Left ventricle myocardium inferior (tissue), 1 donor: ENCODE measurements at regions not wholly inside any gene's neighbourhood (a gene's known extent, or its start where the extent isn't known, plus 50 kb on each side); places are given as distances from the start of the nearest gene placed in this dataset.
"Not testable (repeated sequence)": the region's sequence is repeated elsewhere in the genome, so short reads cannot be mapped to it uniquely, and the experiment has no call there.

Experiments used
- DNase-seq: peaks from one replicate; pipeline ENCODE4 v3.0.0-alpha.2; 2020
- H3K27ac ChIP-seq: fragments of 200-600 bp; replicated peaks from 2 replicates; pipeline ENCODE4 v1.8.0; 2021
- H3K27me3 ChIP-seq: fragments of 200-600 bp; 2 replicates; pipeline ENCODE4 v1.8.0; 2021; ENCODE audit warnings: low read depth
- H3K36me3 ChIP-seq: fragments of 200-600 bp; 2 replicates; pipeline ENCODE4 v1.8.0; 2021
- H3K4me1 ChIP-seq: fragments of 200-600 bp; 2 replicates; pipeline ENCODE4 v1.8.0; 2021
- H3K4me3 ChIP-seq: fragments of 200-600 bp; 2 replicates; pipeline ENCODE4 v1.8.0; 2021; ENCODE audit warnings: mild to moderate bottlenecking, moderate library complexity
- H3K9me3 ChIP-seq: fragments of 200-600 bp; replicated peaks from 2 replicates; pipeline ENCODE4 v1.8.0; 2021
- intact Hi-C: fragments of 100-400 bp; cut with micrococcal nuclease; formaldehyde crosslinking; loops from one replicate; pipeline ENCODE4 v1.11.0; 2022
- TF ChIP-seq, protein P1 (sequence below): fragments of 200-600 bp; IDR thresholded peaks from 2 replicates; pipeline ENCODE4 v1.8.0; 2021; ENCODE audit warnings: antibody characterized with exemption, mild to moderate bottlenecking, borderline replicate concordance
- donor health status: DM: no; HTN: yes; CAD: no; lungs with severe emphysema.

DNA sequence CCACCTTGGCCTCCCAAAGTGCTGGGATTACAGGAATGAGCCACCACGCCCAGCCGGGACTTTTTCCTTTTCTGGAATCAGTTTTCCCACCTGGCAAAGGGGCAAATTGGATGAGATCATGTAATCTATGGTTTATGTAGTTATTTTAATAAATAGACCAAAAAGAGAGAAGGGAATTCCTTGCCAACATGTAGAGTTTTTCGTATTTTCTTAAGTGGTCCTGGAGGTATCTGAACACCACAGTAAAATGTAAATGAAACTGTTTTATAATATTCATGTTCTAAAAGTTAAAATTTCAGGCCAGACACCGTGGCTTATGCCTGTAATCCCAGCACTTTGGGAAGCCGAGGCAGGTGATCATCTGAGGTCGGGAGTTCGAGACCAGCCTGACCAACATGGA is 185.1 kb upstream of the ZNF217 start:
- Histone ChIP-seq H3K27ac (no peak overlapping the region), H3K4me1 (no peaks in the 10 kb centered on the region), H3K9me3 (no peaks in the 10 kb centered on the region), H3K27me3 (no peaks in the 10 kb centered on the region), H3K36me3 (no peaks in the 10 kb centered on the region), H3K4me3 (no peak overlapping the region)
- TF ChIP-seq, protein P1, sequence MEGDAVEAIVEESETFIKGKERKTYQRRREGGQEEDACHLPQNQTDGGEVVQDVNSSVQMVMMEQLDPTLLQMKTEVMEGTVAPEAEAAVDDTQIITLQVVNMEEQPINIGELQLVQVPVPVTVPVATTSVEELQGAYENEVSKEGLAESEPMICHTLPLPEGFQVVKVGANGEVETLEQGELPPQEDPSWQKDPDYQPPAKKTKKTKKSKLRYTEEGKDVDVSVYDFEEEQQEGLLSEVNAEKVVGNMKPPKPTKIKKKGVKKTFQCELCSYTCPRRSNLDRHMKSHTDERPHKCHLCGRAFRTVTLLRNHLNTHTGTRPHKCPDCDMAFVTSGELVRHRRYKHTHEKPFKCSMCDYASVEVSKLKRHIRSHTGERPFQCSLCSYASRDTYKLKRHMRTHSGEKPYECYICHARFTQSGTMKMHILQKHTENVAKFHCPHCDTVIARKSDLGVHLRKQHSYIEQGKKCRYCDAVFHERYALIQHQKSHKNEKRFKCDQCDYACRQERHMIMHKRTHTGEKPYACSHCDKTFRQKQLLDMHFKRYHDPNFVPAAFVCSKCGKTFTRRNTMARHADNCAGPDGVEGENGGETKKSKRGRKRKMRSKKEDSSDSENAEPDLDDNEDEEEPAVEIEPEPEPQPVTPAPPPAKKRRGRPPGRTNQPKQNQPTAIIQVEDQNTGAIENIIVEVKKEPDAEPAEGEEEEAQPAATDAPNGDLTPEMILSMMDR, result no peak
- intact Hi-C loops, result no loop called here
- DNase-seq, result no peak

DNA sequence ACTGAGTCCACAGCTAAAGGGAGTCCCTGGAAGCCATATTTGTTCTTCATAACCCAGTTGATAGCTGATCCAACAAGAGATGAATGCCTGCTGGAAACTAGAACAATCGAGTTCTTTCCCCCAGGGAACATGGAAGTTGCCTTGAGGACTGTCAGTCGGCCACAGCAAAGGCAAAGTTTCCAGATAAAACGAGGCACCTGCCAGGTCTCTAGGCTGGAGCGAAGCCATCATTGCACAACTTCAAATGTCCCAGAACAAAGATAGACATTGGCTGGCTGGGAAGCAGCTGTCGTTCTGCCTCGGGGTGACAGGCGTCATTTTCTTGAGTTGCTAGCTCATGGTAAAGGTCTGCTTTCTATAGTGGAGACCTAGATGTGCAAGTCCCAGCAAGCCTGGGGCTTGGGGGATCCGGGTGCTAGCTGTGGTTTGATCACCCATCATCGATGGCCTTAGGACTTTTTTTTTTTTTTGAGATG is 184.4 kb upstream of the ZNF217 start:
- DNase-seq, result peak; percentile 19
- Histone ChIP-seq H3K27me3 (no peaks in the 10 kb centered on the region), H3K9me3 (no peaks in the 10 kb centered on the region), H3K27ac (no peak overlapping the region), H3K4me3 (no peak overlapping the region), H3K4me1 (no peaks in the 10 kb centered on the region), H3K36me3 (no peaks in the 10 kb centered on the region)
- TF ChIP-seq, protein P1, result no peak
- intact Hi-C loops, result no loop called here

DNA sequence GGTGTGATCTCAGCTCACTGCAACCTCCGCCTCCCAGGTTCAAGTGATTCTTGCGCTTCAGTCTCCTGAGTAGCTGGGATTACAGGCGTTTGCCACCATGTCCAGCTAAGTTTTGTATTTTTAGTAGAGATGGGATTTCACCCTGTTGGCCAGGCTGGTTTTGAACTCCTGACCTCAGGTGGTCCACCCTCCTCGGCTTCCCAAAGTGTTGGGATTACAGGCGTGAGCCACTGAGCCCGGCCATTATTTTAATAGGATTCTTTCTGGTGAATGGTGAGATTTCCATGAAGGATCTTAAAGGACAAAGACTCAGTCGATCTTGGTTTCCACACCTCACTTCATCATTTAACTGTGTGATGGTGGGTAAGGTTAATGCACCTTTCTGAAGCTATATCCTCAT is 183.8 kb upstream of the ZNF217 start:
- H3K27me3 ChIP-seq, H3K27ac ChIP-seq, H3K4me1 ChIP-seq, DNase-seq, H3K4me3 ChIP-seq, intact Hi-C loops, H3K9me3 ChIP-seq, H3K36me3 ChIP-seq: not testable (repeated sequence)

DNA sequence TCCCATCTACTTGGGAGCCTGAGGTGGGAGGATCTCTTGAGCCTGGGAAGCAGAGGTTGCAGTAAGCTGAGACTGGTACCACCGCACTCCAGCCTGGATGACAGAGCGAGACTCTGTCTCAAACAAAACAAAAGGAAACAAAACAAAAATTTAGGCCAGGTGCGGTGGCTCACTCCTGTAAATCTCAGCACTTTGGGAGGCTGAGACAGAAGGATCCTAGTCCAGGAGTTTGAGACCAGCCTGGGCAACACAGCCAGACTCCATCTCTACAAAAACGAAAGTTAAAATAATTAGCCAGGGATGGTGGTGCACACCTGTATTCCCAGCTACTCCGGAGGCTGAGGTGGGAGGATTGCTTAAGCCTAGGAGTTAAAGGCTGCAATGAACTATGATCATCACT is 183.2 kb upstream of the ZNF217 start:
- H3K4me3 ChIP-seq, result no peak overlapping the region
- TF ChIP-seq, protein P1, result no peak
- no peaks in the 10 kb centered on the region for H3K27me3 ChIP-seq
- H3K9me3 ChIP-seq, result no peaks in the 10 kb centered on the region
- DNase-seq, result no peak
- intact Hi-C loops, result no loop called here
- H3K27ac ChIP-seq, result no peak overlapping the region
- H3K4me1 ChIP-seq, result no peaks in the 10 kb centered on the region
- H3K36me3 ChIP-seq, result no peaks in the 10 kb centered on the region

DNA sequence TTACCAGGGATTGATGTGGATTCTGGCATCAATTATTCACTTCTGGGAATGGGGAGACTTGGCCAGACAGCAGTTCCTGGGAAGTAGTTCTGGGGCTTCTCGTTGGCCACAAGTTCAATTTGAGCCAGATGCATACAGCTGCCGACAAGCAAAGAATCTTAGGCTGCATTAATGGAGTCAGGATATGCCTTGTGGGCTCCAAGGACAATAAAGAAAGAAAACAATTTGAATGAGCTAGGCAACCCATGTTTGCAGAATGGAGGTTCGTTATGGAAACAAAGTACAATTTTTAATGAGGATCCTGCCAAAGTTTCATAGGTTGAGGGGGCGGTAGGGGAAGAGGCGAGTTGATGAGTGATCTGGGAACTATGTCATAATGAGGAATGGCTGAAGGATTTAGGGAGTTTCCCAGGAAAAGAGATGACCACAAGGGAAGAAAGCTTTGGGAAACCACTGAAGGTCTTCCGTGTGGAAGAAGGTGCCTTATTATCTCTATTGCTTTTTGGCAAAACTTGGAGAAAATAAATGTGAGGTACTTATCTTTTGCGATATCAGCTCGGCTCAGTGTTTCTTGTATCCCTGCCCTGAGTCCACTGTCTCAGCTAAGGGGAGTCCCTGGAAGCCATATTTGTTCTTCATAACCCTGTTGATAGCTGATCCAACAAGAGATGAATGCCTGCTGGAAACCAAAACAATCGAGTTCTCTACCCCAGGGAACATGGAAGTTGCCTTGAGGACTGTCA is 181.0 kb upstream of the ZNF217 start:
- TF ChIP-seq, protein P1, result no peak
- Histone ChIP-seq H3K4me1 (no peaks in the 10 kb centered on the region), H3K9me3 (no peaks in the 10 kb centered on the region), H3K27ac (peak overlapping the region; percentile 51), H3K4me3 (no peak overlapping the region), H3K27me3 (no peaks in the 10 kb centered on the region), H3K36me3 (no peaks in the 10 kb centered on the region)
- DNase-seq, result no peak
- intact Hi-C loops, result no loop called here

DNA sequence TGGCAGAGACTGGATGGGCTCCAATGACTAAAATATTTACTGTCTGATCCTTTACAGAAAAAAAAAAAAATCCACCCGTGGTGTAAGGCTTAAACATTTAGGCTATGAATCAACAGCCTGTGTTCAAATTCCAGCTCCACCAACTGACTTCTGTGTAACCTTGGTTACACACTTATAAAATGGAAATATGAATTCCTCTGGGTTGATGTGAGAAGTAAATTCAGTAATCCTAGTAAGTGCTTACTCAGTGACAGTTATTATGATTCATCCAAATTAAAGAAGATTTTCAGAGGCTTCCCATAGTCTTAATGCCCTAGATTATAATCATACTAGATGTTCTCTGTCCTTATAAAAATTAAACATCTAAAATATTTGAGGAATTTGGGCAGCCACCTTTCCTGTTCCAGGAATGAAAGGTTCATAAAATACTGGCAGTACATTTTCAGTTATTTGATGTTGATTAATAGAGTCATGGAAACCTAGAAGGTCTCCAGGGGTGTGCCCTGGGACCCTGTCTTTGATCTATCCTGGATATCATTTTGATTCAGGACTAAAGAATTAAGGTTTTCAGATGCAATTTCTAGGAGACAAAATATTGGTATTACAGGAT is 180.3 kb upstream of the ZNF217 start:
- intact Hi-C loops, result no loop called here
- no peak overlapping the region for H3K4me3 ChIP-seq
- no peak for DNase-seq
- peak overlapping the region; percentile 51 for H3K27ac ChIP-seq
- H3K36me3 ChIP-seq, result no peaks in the 10 kb centered on the region
- no peaks in the 10 kb centered on the region for H3K27me3 ChIP-seq
- H3K4me1 ChIP-seq, result no peaks in the 10 kb centered on the region
- H3K9me3 ChIP-seq, result no peaks in the 10 kb centered on the region
- TF ChIP-seq, protein P1, result no peak

DNA sequence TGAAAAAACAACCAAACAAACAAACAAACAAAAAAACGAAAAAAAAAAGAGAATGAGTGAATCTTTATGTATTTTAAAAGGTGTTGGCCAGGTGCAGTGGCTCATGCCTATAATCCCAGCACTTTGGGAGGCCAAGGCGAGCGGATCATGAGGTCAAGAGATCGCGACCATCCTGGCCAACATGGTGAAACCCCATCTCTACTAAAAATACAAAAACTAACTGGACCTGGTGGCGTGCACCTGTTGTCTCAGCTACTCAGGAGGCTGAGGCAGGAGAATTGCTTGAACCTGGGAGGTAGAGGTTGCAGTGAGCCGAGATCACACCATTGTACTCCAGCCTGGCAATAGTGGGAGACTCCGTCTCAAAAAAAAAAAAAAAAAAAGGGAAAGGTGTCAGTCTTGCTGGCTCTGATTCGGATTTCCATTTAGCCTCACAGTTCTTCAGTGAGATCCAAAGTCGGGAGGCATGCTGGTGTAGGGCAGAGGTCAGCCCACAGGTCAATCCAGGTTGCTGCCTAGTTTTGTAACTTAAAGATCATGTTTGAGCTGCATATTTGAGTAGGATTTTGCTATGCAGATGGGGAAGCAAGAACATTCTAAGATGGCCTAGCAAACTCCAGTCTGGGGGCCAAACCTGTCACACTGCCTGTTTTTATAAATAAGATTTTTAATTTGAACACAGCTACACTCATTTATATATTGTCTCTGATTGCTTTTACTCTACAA is 179.6 kb upstream of the ZNF217 start:
- DNase-seq, H3K27me3 ChIP-seq, H3K4me1 ChIP-seq, H3K9me3 ChIP-seq, H3K36me3 ChIP-seq, H3K27ac ChIP-seq, intact Hi-C loops, H3K4me3 ChIP-seq: not testable (repeated sequence)
